Parathyroid adenoma (tissue), 2 donors: ENCODE measurements at regions not wholly inside any gene's neighbourhood (a gene's known extent, or its start where the extent isn't known, plus 50 kb on each side); places are given as distances from the start of the nearest gene placed in this dataset.

ENCODE experiments used
- H2AFZ ChIP-seq: fragments of 300-600 bp; sonication (generic); one replicate; pipeline ENCODE4 v1.7.0; 2017; ENCODE audit warnings: antibody characterized with exemption, mild to moderate bottlenecking
- H3K27ac ChIP-seq: fragments of 300-600 bp; sonication (generic); one replicate; pipeline ENCODE4 v1.7.0; 2017
- H3K27me3 ChIP-seq: fragments of 300-600 bp; sonication (generic); one replicate; pipeline ENCODE4 v1.7.0; 2017; ENCODE audit warnings: low read length; ENCODE audit not compliant: control insufficient read depth, insufficient read depth
- H3K36me3 ChIP-seq: fragments of 300-600 bp; sonication (generic); one replicate; pipeline ENCODE4 v1.7.0; 2017; ENCODE audit warnings: low read length; ENCODE audit not compliant: control insufficient read depth, insufficient read depth
- H3K4me1 ChIP-seq: fragments of 300-600 bp; sonication (generic); one replicate; pipeline ENCODE4 v1.7.0; 2017; ENCODE audit warnings: control low read depth
- H3K4me2 ChIP-seq: fragments of 300-600 bp; sonication (generic); one replicate; pipeline ENCODE4 v1.7.0; 2017; ENCODE audit warnings: low read length
- H3K4me3 ChIP-seq: fragments of 300-600 bp; sonication (generic); one replicate; pipeline ENCODE4 v1.7.0; 2017; ENCODE audit warnings: low read depth, low read length
- H3K79me2 ChIP-seq: fragments of 300-600 bp; sonication (generic); one replicate; pipeline ENCODE4 v1.7.0; 2017; ENCODE audit warnings: control low read depth
- H3K9ac ChIP-seq: fragments of 300-600 bp; sonication (generic); one replicate; pipeline ENCODE4 v1.7.0; 2017; ENCODE audit warnings: mild to moderate bottlenecking
- H3K9me3 ChIP-seq: fragments of 300-600 bp; sonication (generic); one replicate; pipeline ENCODE4 v1.7.0; 2017; ENCODE audit warnings: low read length; ENCODE audit not compliant: control insufficient read depth
- TF ChIP-seq, protein P1 (sequence below): fragments of 300-600 bp; sonication (generic); IDR thresholded peaks from one replicate; pipeline ENCODE4 v1.7.0; 2017; ENCODE audit warnings: antibody characterized with exemption, mild to moderate bottlenecking
- donor health status: primary hyperparathyroidism.

DNA sequence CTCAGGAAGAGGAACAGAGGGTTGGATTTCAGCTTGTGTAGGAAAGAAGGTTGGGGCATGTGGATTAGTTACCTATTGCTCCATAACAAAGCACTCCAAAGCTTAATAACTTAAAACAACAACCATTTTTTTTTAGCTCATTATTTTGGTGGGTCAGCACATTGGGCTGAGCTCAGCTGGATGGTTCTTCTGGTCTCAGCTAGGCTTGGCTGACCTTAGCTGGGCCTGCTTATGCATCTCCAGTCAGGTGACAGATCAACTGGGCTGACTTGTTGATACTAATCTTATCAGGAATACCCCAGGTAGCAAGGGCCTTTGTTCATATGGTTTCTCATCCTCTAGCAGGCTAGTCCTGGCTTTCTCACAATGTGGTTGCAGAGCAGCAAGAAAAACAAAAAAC is 106.4 kb downstream of the C11orf91 start:
- Histone ChIP-seq H3K27me3 (no peaks in the 10 kb centered on the region), H3K9me3 (no peaks in the 10 kb centered on the region), H3K9ac (no peak overlapping the region), H3K36me3 (no peaks in the 10 kb centered on the region), H3K4me1 (no peaks in the 10 kb centered on the region), H3K4me3 (no peak overlapping the region), H2AFZ (no peak overlapping the region), H3K27ac (no peak overlapping the region), H3K4me2 (no peak overlapping the region), H3K79me2 (no peaks in the 10 kb centered on the region)
- TF ChIP-seq, protein P1, sequence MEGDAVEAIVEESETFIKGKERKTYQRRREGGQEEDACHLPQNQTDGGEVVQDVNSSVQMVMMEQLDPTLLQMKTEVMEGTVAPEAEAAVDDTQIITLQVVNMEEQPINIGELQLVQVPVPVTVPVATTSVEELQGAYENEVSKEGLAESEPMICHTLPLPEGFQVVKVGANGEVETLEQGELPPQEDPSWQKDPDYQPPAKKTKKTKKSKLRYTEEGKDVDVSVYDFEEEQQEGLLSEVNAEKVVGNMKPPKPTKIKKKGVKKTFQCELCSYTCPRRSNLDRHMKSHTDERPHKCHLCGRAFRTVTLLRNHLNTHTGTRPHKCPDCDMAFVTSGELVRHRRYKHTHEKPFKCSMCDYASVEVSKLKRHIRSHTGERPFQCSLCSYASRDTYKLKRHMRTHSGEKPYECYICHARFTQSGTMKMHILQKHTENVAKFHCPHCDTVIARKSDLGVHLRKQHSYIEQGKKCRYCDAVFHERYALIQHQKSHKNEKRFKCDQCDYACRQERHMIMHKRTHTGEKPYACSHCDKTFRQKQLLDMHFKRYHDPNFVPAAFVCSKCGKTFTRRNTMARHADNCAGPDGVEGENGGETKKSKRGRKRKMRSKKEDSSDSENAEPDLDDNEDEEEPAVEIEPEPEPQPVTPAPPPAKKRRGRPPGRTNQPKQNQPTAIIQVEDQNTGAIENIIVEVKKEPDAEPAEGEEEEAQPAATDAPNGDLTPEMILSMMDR = no peak

DNA sequence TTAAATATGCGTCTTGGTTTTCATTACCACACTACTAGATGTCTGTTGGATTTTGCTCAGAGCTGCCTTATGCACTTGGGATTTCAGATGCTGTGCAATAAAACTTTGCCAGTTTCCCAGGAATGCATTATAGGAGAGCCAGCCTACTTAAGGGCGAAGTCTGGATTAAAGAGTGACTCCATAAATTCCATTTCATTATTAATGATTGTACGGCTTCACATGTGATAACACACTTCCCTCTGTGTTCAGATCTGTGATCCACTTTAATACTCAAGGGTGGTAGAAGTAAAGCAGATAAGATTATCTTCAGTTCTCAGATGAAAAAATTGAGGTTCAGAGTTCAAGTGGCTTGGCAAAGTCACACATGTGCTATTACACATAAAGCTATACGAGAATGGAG is 110.2 kb downstream of the C11orf91 start:
- H3K27me3 ChIP-seq = no peaks in the 10 kb centered on the region

DNA sequence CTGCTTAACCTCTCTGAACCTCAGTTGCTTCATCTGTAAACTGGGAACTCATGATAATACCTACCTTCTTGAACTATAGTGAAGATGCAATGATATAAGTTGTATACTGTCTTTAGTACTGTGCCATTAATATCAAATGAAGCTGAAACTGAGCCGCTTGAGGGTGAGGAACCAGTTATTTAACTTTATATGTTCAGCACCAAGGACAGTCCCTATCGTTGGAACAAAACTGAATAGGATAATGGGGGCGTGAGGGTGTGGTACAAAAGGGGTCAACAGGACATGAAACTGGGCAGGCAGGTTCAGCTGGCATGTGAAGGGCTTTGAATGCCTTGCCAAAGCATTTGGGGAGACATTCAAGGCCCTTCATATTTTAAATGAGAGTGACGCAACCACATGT is 112.6 kb downstream of the C11orf91 start:
- Histone ChIP-seq H3K9me3 (no peaks in the 10 kb centered on the region), H3K27ac (no peak overlapping the region), H3K79me2 (no peaks in the 10 kb centered on the region), H3K4me3 (no peak overlapping the region), H3K4me1 (no peaks in the 10 kb centered on the region), H2AFZ (no peak overlapping the region), H3K36me3 (no peaks in the 10 kb centered on the region), H3K9ac (no peak overlapping the region), H3K27me3 (no peaks in the 10 kb centered on the region), H3K4me2 (no peak overlapping the region)
- TF ChIP-seq, protein P1 = no peak

More for the DNA sequence above, 110.2 kb downstream of the C11orf91 start:
- Histone ChIP-seq H3K9ac (no peak overlapping the region), H3K27ac (no peak overlapping the region), H3K9me3 (no peaks in the 10 kb centered on the region), H3K36me3 (no peaks in the 10 kb centered on the region), H2AFZ (no peak overlapping the region), H3K4me1 (no peaks in the 10 kb centered on the region), H3K79me2 (no peaks in the 10 kb centered on the region), H3K4me2 (no peak overlapping the region), H3K4me3 (no peak overlapping the region)
- TF ChIP-seq, protein P1 = no peak

DNA sequence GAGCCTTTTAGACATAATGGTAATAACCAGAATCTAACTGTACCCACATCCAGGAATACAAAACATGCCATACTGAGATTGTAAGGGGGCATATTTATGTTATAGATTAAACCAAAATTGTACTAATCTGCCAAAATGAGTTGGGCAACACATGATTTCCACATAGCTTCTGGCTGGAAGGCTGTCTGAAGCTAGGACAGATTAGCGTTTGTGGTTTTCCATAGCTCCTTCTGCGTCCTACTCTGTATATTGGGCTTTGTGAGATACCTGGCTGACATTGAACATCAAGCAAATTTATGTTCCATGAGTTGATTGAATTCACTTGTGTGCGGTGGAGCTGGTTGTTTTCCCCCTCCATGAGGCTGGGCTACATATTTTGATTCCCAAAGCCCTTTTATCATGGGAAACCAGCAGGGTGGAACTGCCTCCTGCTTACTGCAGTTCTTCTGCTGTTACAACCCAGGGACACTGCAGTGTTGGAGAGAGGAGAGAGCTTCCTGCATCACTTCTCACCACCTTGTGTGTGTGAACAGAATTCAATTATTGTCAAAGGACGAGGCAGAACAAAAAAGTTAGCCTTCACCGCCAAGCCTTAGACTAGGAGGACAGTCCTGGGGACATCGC is 114.9 kb downstream of the C11orf91 start:
- no peak overlapping the region for H2AFZ ChIP-seq
- H3K79me2 ChIP-seq = no peaks in the 10 kb centered on the region
- H3K4me1 ChIP-seq = no peaks in the 10 kb centered on the region
- H3K9ac ChIP-seq = no peak overlapping the region
- no peaks in the 10 kb centered on the region for H3K9me3 ChIP-seq
- H3K27ac ChIP-seq = no peak overlapping the region
- H3K4me2 ChIP-seq = no peak overlapping the region
- no peaks in the 10 kb centered on the region for H3K27me3 ChIP-seq
- no peaks in the 10 kb centered on the region for H3K36me3 ChIP-seq
- H3K4me3 ChIP-seq = no peak overlapping the region
- TF ChIP-seq, protein P1 = no peak

DNA sequence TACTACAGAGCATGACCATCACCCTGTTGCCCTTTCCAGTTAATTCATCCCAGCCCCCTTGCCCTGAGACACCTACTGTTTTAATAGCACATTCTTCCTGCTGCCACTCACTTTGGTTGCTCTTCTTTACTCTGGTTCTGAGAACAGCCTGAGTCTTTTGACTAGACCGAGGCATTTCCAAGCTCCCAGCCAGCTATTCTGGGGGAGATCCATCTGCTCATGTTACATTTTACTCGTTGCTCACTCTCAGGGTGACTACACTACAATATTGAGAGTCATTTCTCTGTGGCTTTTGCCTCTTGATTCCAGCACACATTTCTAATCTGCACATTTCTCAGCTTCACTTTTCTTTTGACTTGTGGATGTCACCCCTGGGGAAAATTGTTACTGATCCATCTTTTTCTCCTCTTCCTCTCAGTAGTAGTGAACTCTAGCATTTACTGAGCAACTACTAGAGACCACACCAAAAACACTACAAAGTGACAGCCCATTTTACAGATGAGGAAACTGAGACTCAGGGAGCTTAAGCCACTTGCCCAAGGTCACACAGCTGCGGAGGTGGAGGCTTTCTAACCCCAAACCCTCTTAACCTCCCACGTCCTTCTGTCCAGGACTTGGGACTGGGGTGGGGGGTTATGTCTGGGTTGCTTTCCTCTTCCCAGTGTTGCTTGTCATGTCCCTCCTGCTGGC is 117.8 kb downstream of the C11orf91 start:
- Histone ChIP-seq H3K4me2 (no peak overlapping the region), H3K4me1 (no peaks in the 10 kb centered on the region), H2AFZ (no peak overlapping the region), H3K27me3 (no peaks in the 10 kb centered on the region), H3K9me3 (no peaks in the 10 kb centered on the region), H3K27ac (no peak overlapping the region), H3K36me3 (no peaks in the 10 kb centered on the region), H3K4me3 (no peak overlapping the region), H3K9ac (no peak overlapping the region), H3K79me2 (no peaks in the 10 kb centered on the region)
- TF ChIP-seq, protein P1 = no peak
